WTC11 (cell line): ENCODE measurements at regions not wholly inside any gene's neighbourhood (a gene's known extent, or its start where the extent isn't known, plus 50 kb on each side); places are given as distances from the start of the nearest gene placed in this dataset.

Experiments used
- ESRRA ChIP-seq: sonication (generic); formaldehyde crosslinking; IDR thresholded peaks from 2 replicates; pipeline ENCODE4 v1.8.1; 2022; ENCODE audit warnings: mild to moderate bottlenecking, missing genetic modification reagents, borderline replicate concordance
- RELA ChIP-seq: sonication (generic); formaldehyde crosslinking; IDR thresholded peaks from 2 replicates; pipeline ENCODE4 v1.8.1; 2022; ENCODE audit warnings: missing genetic modification reagents, mild to moderate bottlenecking, borderline replicate concordance
- TF ChIP-seq, protein P1 (sequence below): sonication (generic); formaldehyde crosslinking; IDR thresholded peaks from 2 replicates; pipeline ENCODE4 v1.8.1; 2022; ENCODE audit warnings: low read depth, mild to moderate bottlenecking, moderate library complexity, missing genetic modification reagents, borderline replicate concordance
- TF ChIP-seq, protein P2 (sequence below): fragments of 200-600 bp; IDR thresholded peaks from 2 replicates; pipeline ENCODE4 v1.8.0; 2022; ENCODE audit warnings: antibody characterized with exemption

DNA sequence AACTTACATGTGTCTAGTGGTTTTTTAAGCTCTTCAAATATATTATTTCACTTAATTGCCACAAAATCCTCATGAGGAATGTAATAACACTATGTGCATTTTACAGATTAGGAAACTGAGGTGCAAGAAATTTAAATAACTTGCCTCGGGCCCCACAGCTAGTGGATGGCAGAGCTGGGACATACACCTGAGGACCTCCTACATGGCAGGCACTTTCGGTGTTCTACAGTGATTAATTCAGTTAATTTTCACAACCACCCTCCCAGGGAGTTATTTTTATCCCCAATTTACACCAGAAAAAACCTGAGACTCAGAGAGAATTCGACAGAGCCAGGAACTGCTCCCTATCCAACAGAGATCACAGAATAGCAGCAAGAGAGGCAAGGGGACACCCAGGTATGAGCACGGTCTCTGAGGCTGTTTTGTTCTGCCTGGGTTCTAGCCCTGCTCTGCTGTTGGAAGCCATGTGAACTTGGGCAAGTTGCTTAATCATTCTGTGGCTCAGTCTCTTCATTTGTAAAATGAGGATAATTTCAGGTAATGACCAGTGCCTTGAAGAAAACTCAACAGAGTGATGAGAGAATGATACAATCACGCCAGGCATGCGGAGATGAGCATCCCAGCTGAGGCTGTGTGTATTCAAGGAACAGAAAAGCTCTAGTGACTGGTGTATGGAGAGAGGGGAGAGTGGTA is 82.3 kb downstream of the MYCN start:
- TF ChIP-seq, protein P1, sequence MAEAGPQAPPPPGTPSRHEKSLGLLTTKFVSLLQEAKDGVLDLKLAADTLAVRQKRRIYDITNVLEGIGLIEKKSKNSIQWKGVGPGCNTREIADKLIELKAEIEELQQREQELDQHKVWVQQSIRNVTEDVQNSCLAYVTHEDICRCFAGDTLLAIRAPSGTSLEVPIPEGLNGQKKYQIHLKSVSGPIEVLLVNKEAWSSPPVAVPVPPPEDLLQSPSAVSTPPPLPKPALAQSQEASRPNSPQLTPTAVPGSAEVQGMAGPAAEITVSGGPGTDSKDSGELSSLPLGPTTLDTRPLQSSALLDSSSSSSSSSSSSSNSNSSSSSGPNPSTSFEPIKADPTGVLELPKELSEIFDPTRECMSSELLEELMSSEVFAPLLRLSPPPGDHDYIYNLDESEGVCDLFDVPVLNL (CRISPR knock-in tag) = no peak
- no peak for TF ChIP-seq RELA (CRISPR knock-in tag)
- TF ChIP-seq, protein P2, sequence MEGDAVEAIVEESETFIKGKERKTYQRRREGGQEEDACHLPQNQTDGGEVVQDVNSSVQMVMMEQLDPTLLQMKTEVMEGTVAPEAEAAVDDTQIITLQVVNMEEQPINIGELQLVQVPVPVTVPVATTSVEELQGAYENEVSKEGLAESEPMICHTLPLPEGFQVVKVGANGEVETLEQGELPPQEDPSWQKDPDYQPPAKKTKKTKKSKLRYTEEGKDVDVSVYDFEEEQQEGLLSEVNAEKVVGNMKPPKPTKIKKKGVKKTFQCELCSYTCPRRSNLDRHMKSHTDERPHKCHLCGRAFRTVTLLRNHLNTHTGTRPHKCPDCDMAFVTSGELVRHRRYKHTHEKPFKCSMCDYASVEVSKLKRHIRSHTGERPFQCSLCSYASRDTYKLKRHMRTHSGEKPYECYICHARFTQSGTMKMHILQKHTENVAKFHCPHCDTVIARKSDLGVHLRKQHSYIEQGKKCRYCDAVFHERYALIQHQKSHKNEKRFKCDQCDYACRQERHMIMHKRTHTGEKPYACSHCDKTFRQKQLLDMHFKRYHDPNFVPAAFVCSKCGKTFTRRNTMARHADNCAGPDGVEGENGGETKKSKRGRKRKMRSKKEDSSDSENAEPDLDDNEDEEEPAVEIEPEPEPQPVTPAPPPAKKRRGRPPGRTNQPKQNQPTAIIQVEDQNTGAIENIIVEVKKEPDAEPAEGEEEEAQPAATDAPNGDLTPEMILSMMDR = no peak
- no peak for TF ChIP-seq ESRRA
